HG02678 (cell line): ENCODE measurements at regions not wholly inside any gene's neighbourhood (a gene's known extent, or its start where the extent isn't known, plus 50 kb on each side); places are given as distances from the start of the nearest gene placed in this dataset.
A peak's percentile ranks its signal among the peaks of the same experiment; 100 is the strongest.
"Not testable (repeated sequence)": the region's sequence is repeated elsewhere in the genome, so short reads cannot be mapped to it uniquely, and the experiment has no call there.

Source experiments
- ATAC-seq: cut with Tn5 transposase; IDR thresholded peaks from one replicate; pipeline ENCODE4 v1.9.1; 2021; ENCODE audit warnings: mild to moderate bottlenecking, moderate library complexity; ENCODE audit not compliant: unreplicated experiment

- ATAC-seq: no peak
Observed at GRCh38 chr17:21756856-21757619, 64.7 kb downstream of the KCNJ18 start.

GRCh38 chr17:21759636-21760035 lies 67.3 kb downstream of the KCNJ18 start:
- ATAC-seq: not testable (repeated sequence)

- ATAC-seq: not testable (repeated sequence)
Observed at GRCh38 chr17:21763738-21764340, 71.5 kb downstream of the KCNJ18 start.

- ATAC-seq: not testable (repeated sequence)
Observed at GRCh38 chr17:21765651-21766290, 73.4 kb downstream of the KCNJ18 start.

- ATAC-seq: not testable (repeated sequence)
Observed at GRCh38 chr17:21766565-21766964, 74.2 kb downstream of the KCNJ18 start.

- ATAC-seq: not testable (repeated sequence)
Observed at GRCh38 chr17:21767162-21768156, 75.1 kb downstream of the KCNJ18 start.

GRCh38 chr17:21768244-21768643 lies 75.9 kb downstream of the KCNJ18 start:
- ATAC-seq: not testable (repeated sequence)

GRCh38 chr17:21768729-21769462 lies 76.6 kb downstream of the KCNJ18 start:
- not testable (repeated sequence) for ATAC-seq

GRCh38 chr17:21769781-21770180 lies 77.5 kb downstream of the KCNJ18 start:
- not testable (repeated sequence) for ATAC-seq

- peak; percentile 62 for ATAC-seq
Observed at GRCh38 chr17:21770466-21771446, 78.4 kb downstream of the KCNJ18 start.

- ATAC-seq: no peak
Observed at GRCh38 chr17:21772321-21772720, 80.0 kb downstream of the KCNJ18 start.

GRCh38 chr17:21772991-21773713 lies 80.8 kb downstream of the KCNJ18 start:
- not testable (repeated sequence) for ATAC-seq

GRCh38 chr17:21774263-21774662 lies 81.9 kb downstream of the KCNJ18 start:
- ATAC-seq: no peak

GRCh38 chr17:21775566-21775965 lies 83.2 kb downstream of the KCNJ18 start:
- not testable (repeated sequence) for ATAC-seq

- ATAC-seq: not testable (repeated sequence)
Observed at GRCh38 chr17:21776921-21777320, 84.6 kb downstream of the KCNJ18 start.

- ATAC-seq: not testable (repeated sequence)
Observed at GRCh38 chr17:21778866-21779265, 86.5 kb downstream of the KCNJ18 start.

GRCh38 chr17:21780293-21780888 lies 88.1 kb downstream of the KCNJ18 start:
- not testable (repeated sequence) for ATAC-seq
